Endodermal cell (in vitro differentiated cells): ENCODE measurements at regions not wholly inside any gene's neighbourhood (a gene's known extent, or its start where the extent isn't known, plus 50 kb on each side); places are given as distances from the start of the nearest gene placed in this dataset.

Experiments used
- DNase-seq: peaks from one replicate; pipeline ENCODE4 v3.0.0-alpha.2; 2017
- H3K27ac ChIP-seq: 2 replicates; pipeline ENCODE4 v1.5.1; 2013; ENCODE audit warnings: mild to moderate bottlenecking, low read depth, low read length, moderate library complexity
- H3K27me3 ChIP-seq: 2 replicates; pipeline ENCODE4 v1.6.1; 2013; ENCODE audit warnings: mild to moderate bottlenecking, low read length, moderate library complexity; ENCODE audit not compliant: insufficient read depth, control insufficient read depth, poor library complexity, severe bottlenecking
- H3K36me3 ChIP-seq: 2 replicates; pipeline ENCODE4 v1.7.0; 2013; ENCODE audit warnings: mild to moderate bottlenecking, low read length, moderate library complexity; ENCODE audit not compliant: control insufficient read depth, insufficient read depth
- H3K4me1 ChIP-seq: one replicate; pipeline ENCODE4 v1.7.0; 2013; ENCODE audit warnings: low read length; ENCODE audit not compliant: control insufficient read depth, insufficient read depth
- H3K4me3 ChIP-seq: 2 replicates; pipeline ENCODE4 v1.5.1; 2013; ENCODE audit warnings: mild to moderate bottlenecking, low read length, moderate library complexity
- H3K9ac ChIP-seq: 2 replicates; pipeline ENCODE4 v1.6.1; 2013; ENCODE audit warnings: mild to moderate bottlenecking, low read length, moderate library complexity; ENCODE audit not compliant: poor library complexity, severe bottlenecking; ENCODE audit errors: extremely low read depth
- H3K9me3 ChIP-seq: 2 replicates; pipeline ENCODE4 v1.6.1; 2013; ENCODE audit warnings: mild to moderate bottlenecking, low read length, moderate library complexity; ENCODE audit not compliant: control insufficient read depth
- H3K27ac Mint-ChIP-seq: 2 replicates; pipeline ENCODE4 v1.8.0; 2020; ENCODE audit warnings: mixed read lengths
- H3K27me3 Mint-ChIP-seq: 2 replicates; pipeline ENCODE4 v1.8.0; 2021; ENCODE audit warnings: mild to moderate bottlenecking, mixed read lengths; ENCODE audit not compliant: insufficient read depth
- H3K36me3 Mint-ChIP-seq: 2 replicates; pipeline ENCODE4 v1.8.0; 2020; ENCODE audit warnings: low read depth, mixed read lengths
- H3K4me1 Mint-ChIP-seq: 2 replicates; pipeline ENCODE4 v1.8.0; 2020; ENCODE audit warnings: mixed read lengths
- H3K4me3 Mint-ChIP-seq: 2 replicates; pipeline ENCODE4 v1.8.0; 2020; ENCODE audit warnings: mild to moderate bottlenecking, moderate library complexity, mixed read lengths
- H3K9me3 Mint-ChIP-seq: 2 replicates; pipeline ENCODE4 v1.8.0; 2020; ENCODE audit warnings: mild to moderate bottlenecking, mixed read lengths
- CTCF ChIP-seq: fragments of 200-600 bp; sonication (generic); conservative IDR thresholded peaks from 2 replicates; pipeline ENCODE4 v1.5.0; 2021; ENCODE audit warnings: antibody characterized with exemption, mild to moderate bottlenecking
- WGBS, 2 experiments: methylation state at CpG; one replicate each; pipeline versions ENCODE4 v1.1.5 to v1.1.7; 2013; ENCODE audit warnings: missing lambda C conversion rate in 2 of 2, mixed read lengths in 1 of 2; ENCODE audit not compliant: insufficient coverage in 1 of 2, insufficient read length in 1 of 2; 5-methylcytosine and 5-hydroxymethylcytosine counted together

GRCh38 chr16:13397126-13397525 is 495.7 kb downstream of the SHISA9 start:
- TF ChIP-seq CTCF, result peak; percentile 53
- Mint-ChIP-seq H3K27me3 (no peaks in the 10 kb centered on the region), H3K9me3 (no peaks in the 10 kb centered on the region), H3K4me1 (peaks cover 6% of the 10 kb centered on the region), H3K27ac (no peak overlapping the region), H3K36me3 (no peaks in the 10 kb centered on the region), H3K4me3 (no peak overlapping the region)
- Histone ChIP-seq H3K27me3 (no peaks in the 10 kb centered on the region), H3K36me3 (no peaks in the 10 kb centered on the region), H3K4me3 (no peak overlapping the region), H3K27ac (no peak overlapping the region), H3K9me3 (no peaks in the 10 kb centered on the region), H3K9ac (no peak overlapping the region), H3K4me1 (no peaks in the 10 kb centered on the region)
- 83 to 96% methylated on average over 2 to 7 of the region's 7 CpGs for WGBS, 2 experiments
- DNase-seq, result no peak

- Histone ChIP-seq H3K27ac (no peak overlapping the region), H3K36me3 (no peaks in the 10 kb centered on the region), H3K4me1 (no peaks in the 10 kb centered on the region), H3K9me3 (peaks cover 6% of the 10 kb centered on the region), H3K27me3 (no peaks in the 10 kb centered on the region), H3K4me3 (no peak overlapping the region), H3K9ac (no peak overlapping the region)
- H3K9me3 Mint-ChIP-seq, result peaks cover 6% of the 10 kb centered on the region
- peaks cover 2% of the 10 kb centered on the region for H3K36me3 Mint-ChIP-seq
- no peak for TF ChIP-seq CTCF
- no peak for DNase-seq
- H3K27ac Mint-ChIP-seq, result no peak overlapping the region
- H3K27me3 Mint-ChIP-seq, result peaks cover 2% of the 10 kb centered on the region
- 100% methylated on average over 2 to 4 of the region's 4 CpGs for WGBS, 2 experiments
- H3K4me3 Mint-ChIP-seq, result no peak overlapping the region
- peaks cover 9% of the 10 kb centered on the region for H3K4me1 Mint-ChIP-seq
Measured at GRCh38 chr16:13401641-13402040, 500.2 kb downstream of the SHISA9 start.

- Mint-ChIP-seq H3K36me3 (peaks cover 3% of the 10 kb centered on the region), H3K27ac (no peak overlapping the region)
- 96 to 97% methylated on average over 3 to 12 of the region's 12 CpGs for WGBS, 2 experiments
Measured at GRCh38 chr16:13402601-13403000, 501.2 kb downstream of the SHISA9 start.

More at GRCh38 chr16:13402601-13403000, 501.2 kb downstream of the SHISA9 start:
- peaks cover 6% of the 10 kb centered on the region for H3K9me3 ChIP-seq
- H3K36me3 ChIP-seq, result no peaks in the 10 kb centered on the region
- Mint-ChIP-seq H3K4me3 (no peak overlapping the region), H3K9me3 (peaks cover 6% of the 10 kb centered on the region), H3K27me3 (peaks cover 2% of the 10 kb centered on the region), H3K4me1 (peaks cover 9% of the 10 kb centered on the region)
- no peak for TF ChIP-seq CTCF
- DNase-seq, result no peak
- no peak overlapping the region for H3K27ac ChIP-seq
- H3K4me3 ChIP-seq, result no peak overlapping the region
- no peaks in the 10 kb centered on the region for H3K4me1 ChIP-seq
- no peak overlapping the region for H3K9ac ChIP-seq
- no peaks in the 10 kb centered on the region for H3K27me3 ChIP-seq
